ENCODE measurements at regions not wholly inside any gene's neighbourhood (a gene's known extent, or its start where the extent isn't known, plus 50 kb on each side); places are given as distances from the start of the nearest gene placed in this dataset.

DNA sequence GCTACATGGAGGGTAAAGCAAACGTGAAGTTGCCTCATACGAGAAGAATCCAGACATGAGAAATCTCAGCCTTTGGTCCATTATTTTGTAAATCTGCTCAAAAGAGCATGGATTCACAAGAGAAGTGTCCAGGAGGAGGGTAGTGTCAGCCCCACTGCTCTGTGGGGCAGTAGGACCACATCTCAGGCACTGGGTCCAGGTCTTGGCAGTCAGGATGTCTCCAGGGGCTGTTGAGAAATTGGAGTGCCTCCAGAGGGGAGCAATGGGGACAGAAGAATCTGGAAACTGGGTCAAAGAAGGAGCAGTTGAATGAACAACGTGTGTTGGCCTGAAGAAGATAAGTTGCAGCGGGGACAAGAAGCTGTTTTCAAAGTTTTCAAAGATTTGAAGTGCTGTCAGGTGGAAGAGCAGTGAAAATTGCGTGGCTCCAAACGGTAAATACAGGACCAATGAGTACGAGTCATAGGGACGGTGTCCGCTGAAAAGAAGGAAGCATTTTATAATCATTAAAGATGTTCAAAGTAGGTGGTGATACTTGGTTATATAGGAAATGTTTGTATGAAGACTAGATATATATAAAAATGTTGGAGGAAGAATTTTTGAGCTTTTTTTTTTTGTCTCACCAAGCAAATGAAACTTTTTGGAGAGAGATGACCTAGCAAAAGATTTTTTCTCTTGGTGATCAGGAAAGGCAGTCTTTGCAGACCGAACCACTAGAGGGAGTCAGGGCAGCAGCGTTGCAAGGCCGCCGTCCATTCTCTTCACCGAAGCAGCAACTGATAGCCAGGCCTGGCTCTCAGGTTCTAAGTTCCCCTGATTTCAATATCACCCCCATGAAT is 57.1 kb upstream of the ZBED3 start:
- H3K4me2 ChIP-seq (ENCODE audit: low read length): no peak overlapping the region
- H2AFZ ChIP-seq (ENCODE audit: low read depth, low read length): no peak overlapping the region
- no peaks in the 10 kb centered on the region for H3K36me3 ChIP-seq (replicated peaks; ENCODE audit: low read depth, low read length)
- H3K4me1 ChIP-seq (ENCODE audit: low read length): peaks cover 18% of the 10 kb centered on the region
- H3K4me3 ChIP-seq (ENCODE audit: low read length): no peak overlapping the region
- no peak for TF ChIP-seq EZH2phosphoT487 (IDR thresholded peaks at IDR 0.05; ENCODE audit: low read depth)
- TF ChIP-seq, protein P1, sequence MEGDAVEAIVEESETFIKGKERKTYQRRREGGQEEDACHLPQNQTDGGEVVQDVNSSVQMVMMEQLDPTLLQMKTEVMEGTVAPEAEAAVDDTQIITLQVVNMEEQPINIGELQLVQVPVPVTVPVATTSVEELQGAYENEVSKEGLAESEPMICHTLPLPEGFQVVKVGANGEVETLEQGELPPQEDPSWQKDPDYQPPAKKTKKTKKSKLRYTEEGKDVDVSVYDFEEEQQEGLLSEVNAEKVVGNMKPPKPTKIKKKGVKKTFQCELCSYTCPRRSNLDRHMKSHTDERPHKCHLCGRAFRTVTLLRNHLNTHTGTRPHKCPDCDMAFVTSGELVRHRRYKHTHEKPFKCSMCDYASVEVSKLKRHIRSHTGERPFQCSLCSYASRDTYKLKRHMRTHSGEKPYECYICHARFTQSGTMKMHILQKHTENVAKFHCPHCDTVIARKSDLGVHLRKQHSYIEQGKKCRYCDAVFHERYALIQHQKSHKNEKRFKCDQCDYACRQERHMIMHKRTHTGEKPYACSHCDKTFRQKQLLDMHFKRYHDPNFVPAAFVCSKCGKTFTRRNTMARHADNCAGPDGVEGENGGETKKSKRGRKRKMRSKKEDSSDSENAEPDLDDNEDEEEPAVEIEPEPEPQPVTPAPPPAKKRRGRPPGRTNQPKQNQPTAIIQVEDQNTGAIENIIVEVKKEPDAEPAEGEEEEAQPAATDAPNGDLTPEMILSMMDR (IDR thresholded peaks at IDR 0.05; ENCODE audit: low read depth, low read length): peak; percentile 69
- H3K79me2 ChIP-seq (ENCODE audit: low read length): no peaks in the 10 kb centered on the region
- H3K9me3 ChIP-seq (ENCODE audit: insufficient read depth, low read length): no peaks in the 10 kb centered on the region
- H4K20me1 ChIP-seq (ENCODE audit: insufficient read depth, low read length): no peaks in the 10 kb centered on the region
- no peak overlapping the region for H3K27ac ChIP-seq (ENCODE audit: low read length)
- no peaks in the 10 kb centered on the region for H3K27me3 ChIP-seq (ENCODE audit: low read depth, low read length)
- no peak overlapping the region for H3K9ac ChIP-seq (ENCODE audit: low read length)

DNA sequence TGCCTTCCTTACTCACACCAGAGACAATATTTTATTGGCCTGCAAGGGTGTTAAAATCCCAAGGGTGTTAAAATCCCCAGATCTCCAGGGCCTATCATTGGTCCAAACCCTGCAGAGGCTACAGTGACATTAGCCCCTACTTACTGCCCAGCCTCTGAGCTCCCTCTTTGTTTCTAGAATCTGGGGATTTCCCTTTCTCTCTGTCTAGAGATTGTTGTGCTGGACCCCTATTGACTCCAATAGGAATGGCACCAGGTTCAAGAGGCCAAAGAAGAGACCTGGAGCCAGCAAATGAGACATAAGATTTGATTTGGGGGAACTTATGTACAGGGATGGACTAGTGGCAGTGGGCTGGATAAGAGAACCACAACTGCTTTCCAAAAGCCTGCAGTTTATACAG is 53.3 kb upstream of the ZBED3 start:
- Histone ChIP-seq H3K9me3 (ENCODE audit: insufficient read depth, low read length) (no peaks in the 10 kb centered on the region), H3K4me1 (ENCODE audit: low read length) (peaks cover 24% of the 10 kb centered on the region), H3K27ac (ENCODE audit: low read length) (no peak overlapping the region), H3K4me2 (ENCODE audit: low read length) (no peak overlapping the region), H2AFZ (ENCODE audit: low read depth, low read length) (no peak overlapping the region), H3K79me2 (ENCODE audit: low read length) (no peaks in the 10 kb centered on the region), H3K36me3 (replicated peaks; ENCODE audit: low read depth, low read length) (no peaks in the 10 kb centered on the region), H4K20me1 (ENCODE audit: insufficient read depth, low read length) (no peaks in the 10 kb centered on the region), H3K9ac (ENCODE audit: low read length) (no peak overlapping the region), H3K27me3 (ENCODE audit: low read depth, low read length) (no peaks in the 10 kb centered on the region), H3K4me3 (ENCODE audit: low read length) (no peak overlapping the region)
- TF ChIP-seq EZH2phosphoT487 (IDR thresholded peaks at IDR 0.05; ENCODE audit: low read depth): no peak
- TF ChIP-seq, protein P1 (IDR thresholded peaks at IDR 0.05; ENCODE audit: low read depth, low read length): no peak

DNA sequence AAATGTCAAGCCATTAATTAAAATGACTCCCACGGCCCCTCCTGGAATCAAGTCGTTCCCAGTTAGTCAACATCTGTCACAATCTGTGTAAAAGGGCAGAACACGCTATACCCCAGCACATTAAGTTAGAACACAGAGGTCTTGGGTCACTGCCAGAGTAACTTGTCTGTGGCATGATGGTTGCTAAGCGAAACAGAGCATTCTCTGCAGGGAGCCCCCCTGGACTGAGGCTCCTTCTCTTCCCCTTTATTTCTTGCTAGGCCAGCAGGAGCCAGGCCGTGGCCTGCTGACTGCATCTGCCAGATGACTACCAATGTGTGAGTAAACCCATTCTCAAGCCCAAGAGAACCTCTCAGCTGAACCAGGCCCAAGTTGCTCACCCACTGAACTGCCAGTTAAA is 51.9 kb upstream of the ZBED3 start:
- peak overlapping the region; percentile 44; the same call in 1 of the 2 replicates for H3K4me2 ChIP-seq (ENCODE audit: low read length)
- H3K79me2 ChIP-seq (ENCODE audit: low read length): no peaks in the 10 kb centered on the region
- H2AFZ ChIP-seq (ENCODE audit: low read depth, low read length): no peak overlapping the region
- H3K36me3 ChIP-seq (replicated peaks; ENCODE audit: low read depth, low read length): no peaks in the 10 kb centered on the region
- no peaks in the 10 kb centered on the region for H4K20me1 ChIP-seq (ENCODE audit: insufficient read depth, low read length)
- H3K27me3 ChIP-seq (ENCODE audit: low read depth, low read length): no peaks in the 10 kb centered on the region
- no peaks in the 10 kb centered on the region for H3K9me3 ChIP-seq (ENCODE audit: insufficient read depth, low read length)
- no peak overlapping the region for H3K4me3 ChIP-seq (ENCODE audit: low read length)
- no peak overlapping the region for H3K9ac ChIP-seq (ENCODE audit: low read length)
- H3K27ac ChIP-seq (ENCODE audit: low read length): no peak overlapping the region; the same call in 1 of the 2 replicates
- TF ChIP-seq, protein P1 (IDR thresholded peaks at IDR 0.05; ENCODE audit: low read depth, low read length): no peak
- no peak for TF ChIP-seq EZH2phosphoT487 (IDR thresholded peaks at IDR 0.05; ENCODE audit: low read depth)
- H3K4me1 ChIP-seq (ENCODE audit: low read length): peaks cover 24% of the 10 kb centered on the region
